ENCODE measurements at regions not wholly inside any gene's neighbourhood (a gene's known extent, or its start where the extent isn't known, plus 50 kb on each side); places are given as distances from the start of the nearest gene placed in this dataset.

DNA sequence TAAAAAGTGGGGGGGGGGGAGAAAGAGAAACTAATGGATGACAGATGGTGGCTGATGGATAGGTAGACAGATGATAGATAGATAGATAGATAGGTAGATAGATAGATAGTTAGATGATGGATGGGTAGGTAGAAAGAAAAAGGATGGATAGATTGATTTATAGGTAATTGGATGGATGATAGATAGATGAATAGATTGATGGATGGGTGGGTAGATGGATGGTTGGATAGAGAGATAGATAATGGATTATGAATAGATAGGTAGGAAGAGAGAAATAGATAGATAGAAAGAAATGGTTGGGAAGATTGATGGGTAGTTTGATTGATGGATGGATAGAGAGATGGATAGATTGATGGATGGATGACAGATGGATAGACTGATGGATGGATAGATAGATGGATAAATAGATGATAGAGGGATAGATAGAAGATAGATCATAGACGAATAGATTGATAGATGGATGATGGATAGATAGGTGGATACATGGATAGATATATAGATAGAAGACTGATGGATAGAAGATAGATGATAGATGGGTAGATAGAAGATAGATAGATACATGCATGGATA is 337.1 kb downstream of the C16orf95 start:
- DNase-seq (ENCODE audit: low spot score): no peak

- DNase-seq (ENCODE audit: low spot score): no peak
Observed at GRCh38 chr16:86980644-86981043, 336.5 kb downstream of the C16orf95 start.

DNA sequence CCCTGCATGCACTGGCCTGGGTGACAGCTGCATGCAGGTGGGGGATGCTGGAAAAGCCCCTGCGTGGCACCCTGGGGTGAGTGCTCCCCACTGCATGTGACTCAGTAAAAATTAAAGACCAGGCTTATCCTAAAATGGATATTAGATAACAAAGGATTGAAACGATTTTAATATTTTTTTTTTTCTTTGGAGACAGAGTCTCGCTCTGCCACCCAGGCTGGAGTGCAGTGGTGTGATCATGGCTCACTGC is 334.9 kb downstream of the C16orf95 start:
- no peak for DNase-seq (ENCODE audit: low spot score)

GRCh38 chr16:86982912-86983311 is 334.3 kb downstream of the C16orf95 start:
- no peak for DNase-seq (ENCODE audit: low spot score)

DNA sequence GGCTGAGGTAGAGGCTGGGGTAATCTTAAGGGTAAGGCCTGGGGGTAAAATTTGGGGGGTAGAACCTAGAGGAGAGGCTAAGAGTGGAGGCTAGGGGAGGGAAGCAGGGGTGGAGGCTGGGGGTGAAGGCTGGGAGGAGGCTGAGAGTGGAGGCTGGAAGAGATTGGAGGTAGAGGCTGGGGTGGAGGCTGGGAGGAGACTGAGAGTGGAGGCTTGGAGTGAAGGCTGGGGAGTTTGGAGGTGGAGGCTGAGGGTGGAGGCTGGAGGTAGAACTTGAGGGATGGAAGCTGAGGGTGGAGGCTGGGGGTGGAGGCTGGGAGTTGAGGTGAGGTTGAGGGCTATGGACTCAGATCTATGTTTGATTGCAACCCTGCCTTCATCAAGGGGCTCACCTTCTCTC is 333.6 kb downstream of the C16orf95 start:
- DNase-seq (ENCODE audit: low spot score): no peak

DNA sequence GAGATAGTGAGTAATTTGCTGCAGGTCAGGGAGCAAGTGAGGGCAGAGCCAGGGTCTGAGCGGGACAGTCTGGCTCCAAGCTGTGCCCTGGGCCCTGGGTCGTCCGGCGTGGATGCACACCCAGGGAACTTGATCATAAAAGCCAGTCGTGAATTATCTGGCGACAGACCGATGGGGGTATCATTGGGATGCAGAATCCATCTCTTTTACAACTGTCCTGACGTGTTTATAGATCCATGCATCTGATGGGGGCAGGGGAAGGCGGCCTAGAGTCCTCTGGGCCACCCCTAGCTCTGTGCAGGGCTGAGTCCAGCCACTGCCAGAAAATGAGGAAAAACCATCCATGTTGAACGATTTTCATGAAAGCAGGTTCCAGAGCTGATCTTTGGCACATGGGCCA is 332.8 kb downstream of the C16orf95 start:
- no peak for DNase-seq (ENCODE audit: low spot score)

- no peak for DNase-seq (ENCODE audit: low spot score)
Observed at GRCh38 chr16:86984991-86985647, 332.1 kb downstream of the C16orf95 start.

DNA sequence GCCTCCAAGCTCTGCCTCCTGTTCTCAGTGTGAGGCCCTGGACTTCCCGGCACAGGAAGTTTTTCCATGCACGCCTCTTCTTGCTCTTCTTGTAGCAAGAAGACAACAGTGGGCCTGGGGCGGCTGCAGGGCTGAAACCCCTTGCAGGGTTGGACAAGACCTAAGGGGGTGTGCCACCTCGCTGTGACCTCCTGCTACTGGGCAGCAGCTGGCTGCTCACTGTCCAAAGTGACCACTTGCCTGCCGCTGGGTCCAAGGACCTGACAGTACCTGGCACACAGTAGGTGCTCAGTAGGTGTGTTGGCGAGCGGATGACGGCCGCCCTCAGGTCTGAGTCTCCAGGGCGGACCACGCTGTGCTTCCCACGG is 331.6 kb downstream of the C16orf95 start:
- no peak for DNase-seq (ENCODE audit: low spot score)

GRCh38 chr16:86986136-86986535 is 331.1 kb downstream of the C16orf95 start:
- no peak for DNase-seq (ENCODE audit: low spot score)

DNA sequence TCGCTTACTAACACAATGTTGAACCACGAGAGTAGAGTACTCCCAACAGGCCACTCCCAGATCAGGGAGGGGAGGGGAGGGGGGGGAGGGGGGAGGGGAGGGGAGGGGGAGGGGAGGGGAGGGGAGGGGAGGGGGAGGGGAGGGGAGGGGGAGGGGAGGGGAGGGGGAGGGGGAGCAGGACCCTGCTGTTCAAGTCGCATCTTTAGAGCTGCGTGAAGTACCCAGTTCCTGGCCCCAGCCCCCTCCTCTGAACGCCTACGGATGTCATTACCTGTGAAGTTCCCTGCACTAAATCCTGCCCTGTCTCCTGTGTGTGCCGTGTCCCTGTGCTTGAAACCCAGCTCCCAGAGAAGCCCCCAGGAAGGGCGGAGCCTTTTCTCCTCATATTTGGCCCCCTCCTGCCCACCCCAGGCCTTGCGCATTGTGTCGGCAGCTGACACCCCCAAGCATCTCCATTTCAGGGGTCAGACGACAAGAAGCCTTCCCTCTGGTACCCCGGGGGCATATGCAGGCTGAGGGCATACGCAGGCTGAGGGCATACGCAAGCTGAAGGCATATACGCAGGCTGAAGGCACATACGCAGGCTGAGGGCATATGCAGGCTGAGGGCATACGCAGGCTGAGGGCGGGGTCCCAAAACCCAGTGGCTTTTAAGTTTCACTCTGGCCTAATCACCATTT is 330.2 kb downstream of the C16orf95 start:
- DNase-seq (ENCODE audit: low spot score): no peak

DNA sequence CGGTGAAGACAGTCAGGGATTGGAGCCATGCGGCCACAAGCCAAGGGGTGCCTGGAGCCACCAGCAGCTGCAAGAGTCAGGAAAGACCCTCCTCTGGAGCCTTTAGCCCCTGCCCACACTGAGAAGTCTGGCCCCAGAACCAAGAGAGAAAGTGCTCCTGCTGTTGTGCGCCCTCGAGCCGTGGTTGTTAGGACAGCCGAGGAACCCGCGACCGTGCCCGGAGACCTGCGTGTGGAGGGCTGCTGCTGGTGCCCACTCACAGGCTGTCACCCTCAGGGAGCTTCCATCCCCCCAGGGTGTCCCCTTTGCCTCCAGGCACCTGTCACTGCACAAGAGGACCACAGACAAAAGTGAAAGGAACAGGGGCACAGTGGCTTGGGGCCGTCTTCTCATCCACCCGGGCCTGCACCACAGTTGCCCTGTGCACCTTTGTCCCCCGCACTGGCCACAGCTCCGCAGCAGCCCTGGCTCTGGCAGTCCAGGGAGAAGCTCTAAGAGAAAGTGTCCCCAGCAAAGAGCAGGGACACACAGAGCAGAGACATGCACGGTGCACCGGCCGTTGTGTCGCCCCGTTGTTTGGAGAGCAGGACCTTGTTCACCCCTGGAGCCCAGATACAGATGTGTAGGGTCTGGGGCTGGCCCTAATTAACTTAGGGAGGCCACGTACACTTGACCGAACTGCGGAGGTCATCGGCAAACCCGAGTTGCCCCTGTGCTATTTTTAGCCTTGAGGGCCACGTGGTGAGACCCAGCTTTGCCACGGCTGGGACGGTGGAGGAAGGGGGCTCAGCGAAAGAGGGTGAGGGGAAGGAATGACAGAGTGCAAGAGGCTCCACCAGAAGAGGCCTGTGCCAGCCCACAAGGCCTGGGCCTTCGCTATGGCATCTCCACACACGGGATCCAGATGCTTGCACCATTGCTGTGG is 329.2 kb downstream of the C16orf95 start:
- no peak for DNase-seq (ENCODE audit: low spot score)

- no peak for DNase-seq (ENCODE audit: low spot score)
Observed at GRCh38 chr16:86988920-86989696, 328.1 kb downstream of the C16orf95 start.

GRCh38 chr16:86990451-86990850 is 326.7 kb downstream of the C16orf95 start:
- DNase-seq (ENCODE audit: low spot score): no peak

- no peak for DNase-seq (ENCODE audit: low spot score)
Observed at GRCh38 chr16:86991679-86992078, 325.5 kb downstream of the C16orf95 start.

GRCh38 chr16:86992587-86992986 is 324.6 kb downstream of the C16orf95 start:
- DNase-seq (ENCODE audit: low spot score): no peak

GRCh38 chr16:86993426-86994110 is 323.6 kb downstream of the C16orf95 start:
- DNase-seq (ENCODE audit: low spot score): no peak

DNA sequence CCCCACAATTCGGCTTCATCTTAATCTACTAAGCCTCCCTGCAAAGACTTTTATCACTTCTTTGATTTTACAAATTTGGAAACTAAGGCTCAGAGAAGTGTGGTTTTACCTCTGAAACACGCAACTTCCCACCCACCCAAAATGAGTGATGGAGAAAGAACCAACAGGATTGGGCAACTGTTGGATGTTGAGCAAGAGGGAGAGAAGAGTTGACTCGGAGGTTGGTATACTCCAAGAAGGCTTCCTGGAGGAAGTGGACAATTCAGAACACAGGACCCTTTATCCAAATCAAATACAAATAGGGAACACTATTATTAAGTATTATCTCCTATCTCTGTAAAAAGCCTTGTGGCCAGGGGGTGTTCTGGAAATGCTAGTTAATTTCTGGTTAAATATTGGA is 323.0 kb downstream of the C16orf95 start:
- DNase-seq (ENCODE audit: low spot score): no peak

DNA sequence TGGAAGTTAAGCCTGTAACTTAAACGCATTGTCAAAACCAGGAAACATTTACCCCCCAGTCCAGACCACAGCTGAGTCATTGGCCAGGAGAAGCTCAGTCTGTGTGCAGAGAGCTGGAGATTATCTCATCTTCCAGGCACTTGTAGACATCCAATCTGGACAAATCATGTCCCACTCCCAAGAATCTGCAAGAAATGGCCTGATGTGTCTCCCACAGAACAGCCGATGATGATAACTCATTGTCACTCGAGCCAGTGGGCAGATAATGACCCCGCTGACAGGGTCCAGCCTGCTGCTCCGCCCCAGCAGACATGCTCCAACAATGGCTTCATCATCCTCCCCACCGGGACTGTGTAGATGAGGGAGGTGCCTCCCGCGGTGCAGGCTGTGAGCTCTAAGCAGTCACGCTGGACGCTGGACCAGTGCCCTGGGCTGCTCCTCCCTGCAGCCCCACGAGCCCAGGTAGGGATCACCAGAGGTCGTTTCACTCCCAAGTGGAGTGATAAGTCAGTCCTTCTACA is 322.5 kb downstream of the C16orf95 start:
- no peak for DNase-seq (ENCODE audit: low spot score)

- no peak for DNase-seq (ENCODE audit: low spot score)
Observed at GRCh38 chr16:86995456-86995855, 321.7 kb downstream of the C16orf95 start.

DNA sequence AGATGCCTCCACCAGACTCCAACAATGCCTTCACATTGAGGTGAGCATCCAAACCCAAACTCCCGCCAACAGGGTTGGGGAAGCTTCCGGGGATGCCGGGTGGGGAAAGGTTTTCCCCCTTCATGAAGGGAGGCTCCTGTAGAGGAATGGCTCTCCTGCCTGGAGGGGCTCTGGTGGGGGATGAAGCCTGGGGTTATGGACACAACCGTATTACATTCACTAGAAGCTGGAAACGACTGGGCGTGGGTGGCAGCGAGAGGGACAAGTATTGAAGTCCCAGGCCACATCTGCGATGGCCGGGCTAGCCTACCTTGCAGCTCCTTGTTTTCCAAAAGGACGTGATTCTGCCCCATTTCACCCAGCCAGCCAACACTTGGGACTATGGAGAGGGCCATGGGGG is 321.1 kb downstream of the C16orf95 start:
- DNase-seq (ENCODE audit: low spot score): no peak

- DNase-seq (ENCODE audit: low spot score): no peak
Observed at GRCh38 chr16:86997058-86997457, 320.1 kb downstream of the C16orf95 start.

All from CD4-positive, alpha-beta T cell treated with Interleukin-2 at 100 ng/mL for 4 hours (primary cell).